ENCODE measurements at regions not wholly inside any gene's neighbourhood (a gene's known extent, or its start where the extent isn't known, plus 50 kb on each side); places are given as distances from the start of the nearest gene placed in this dataset.

DNA sequence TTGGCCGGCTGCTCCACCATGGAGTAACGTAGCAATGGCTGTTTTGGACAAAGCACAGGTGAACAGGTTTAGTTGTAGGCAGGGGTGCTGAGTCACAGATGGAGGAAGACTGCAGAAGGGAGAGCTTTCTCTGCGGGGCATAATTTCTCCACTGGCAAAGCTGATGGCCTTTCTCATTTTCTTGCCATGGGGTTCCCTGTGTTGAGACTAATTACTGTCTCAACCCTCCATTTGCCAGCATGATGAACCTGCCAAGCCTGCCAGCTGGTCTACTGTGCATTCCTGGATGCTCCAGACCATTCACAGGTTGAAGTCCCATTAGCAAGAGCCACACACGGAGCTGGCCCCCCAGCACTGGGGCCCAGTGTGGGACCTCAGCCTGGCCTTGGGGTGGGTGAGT is 202.4 kb downstream of the BARX2 start:
- Histone ChIP-seq H3K36me3 (no peaks in the 10 kb centered on the region), H3K27me3 (no peaks in the 10 kb centered on the region), H3K4me1 (no peaks in the 10 kb centered on the region), H3K9me3 (no peaks in the 10 kb centered on the region), H3K4me3 (no peak overlapping the region), H3K27ac (no peak overlapping the region)
- no peak for TF ChIP-seq CTCF (IDR thresholded peaks at IDR 0.05)
- no peak for DNase-seq (ENCODE audit: low spot score in 2 of 2)
- intact Hi-C loops (cut with DNase I): no loop called here

GRCh38 chr11:129580278-129580677 is 204.6 kb downstream of the BARX2 start:
- Histone ChIP-seq H3K4me3 (no peak overlapping the region), H3K27me3 (no peaks in the 10 kb centered on the region), H3K36me3 (no peaks in the 10 kb centered on the region), H3K9me3 (no peaks in the 10 kb centered on the region), H3K27ac (no peak overlapping the region), H3K4me1 (no peaks in the 10 kb centered on the region)
- DNase-seq (ENCODE audit: low spot score in 2 of 2): no peak
- intact Hi-C loops (cut with DNase I): no loop called here
- no peak for TF ChIP-seq CTCF (IDR thresholded peaks at IDR 0.05)

DNA sequence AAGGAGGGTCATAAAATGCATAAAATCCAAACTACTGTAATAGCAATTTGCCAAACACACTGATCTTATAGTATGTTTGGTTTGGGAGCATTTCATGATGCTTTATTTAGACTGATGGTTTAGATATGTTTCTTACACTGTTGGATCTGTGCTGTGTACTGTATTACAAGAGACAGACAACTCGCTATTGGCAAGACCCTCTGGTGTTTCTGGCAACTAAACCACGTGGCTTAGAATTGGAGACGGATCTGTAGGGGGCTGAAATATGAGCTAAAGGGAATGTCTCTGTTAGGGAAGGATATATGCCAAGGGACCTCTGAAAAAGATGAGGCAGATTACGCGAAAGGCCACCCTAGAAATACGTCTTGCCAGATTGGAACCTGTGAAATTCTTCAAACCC is 208.7 kb downstream of the BARX2 start:
- Histone ChIP-seq H3K9me3 (no peaks in the 10 kb centered on the region), H3K36me3 (no peaks in the 10 kb centered on the region), H3K4me1 (no peaks in the 10 kb centered on the region), H3K27me3 (no peaks in the 10 kb centered on the region), H3K27ac (no peak overlapping the region), H3K4me3 (no peak overlapping the region)
- no peak for DNase-seq (ENCODE audit: low spot score in 2 of 2)
- no peak for TF ChIP-seq CTCF (IDR thresholded peaks at IDR 0.05)
- intact Hi-C loops (cut with DNase I): no loop called here

GRCh38 chr11:129589190-129589860 is 213.7 kb downstream of the BARX2 start:
- Histone ChIP-seq H3K4me3 (no peak overlapping the region), H3K36me3 (no peaks in the 10 kb centered on the region), H3K27me3 (no peaks in the 10 kb centered on the region), H3K9me3 (no peaks in the 10 kb centered on the region), H3K4me1 (no peaks in the 10 kb centered on the region), H3K27ac (no peak overlapping the region)
- no peak for DNase-seq (ENCODE audit: low spot score in 2 of 2)
- TF ChIP-seq CTCF (IDR thresholded peaks at IDR 0.05): no peak
- intact Hi-C loops (cut with DNase I): no loop called here

DNA sequence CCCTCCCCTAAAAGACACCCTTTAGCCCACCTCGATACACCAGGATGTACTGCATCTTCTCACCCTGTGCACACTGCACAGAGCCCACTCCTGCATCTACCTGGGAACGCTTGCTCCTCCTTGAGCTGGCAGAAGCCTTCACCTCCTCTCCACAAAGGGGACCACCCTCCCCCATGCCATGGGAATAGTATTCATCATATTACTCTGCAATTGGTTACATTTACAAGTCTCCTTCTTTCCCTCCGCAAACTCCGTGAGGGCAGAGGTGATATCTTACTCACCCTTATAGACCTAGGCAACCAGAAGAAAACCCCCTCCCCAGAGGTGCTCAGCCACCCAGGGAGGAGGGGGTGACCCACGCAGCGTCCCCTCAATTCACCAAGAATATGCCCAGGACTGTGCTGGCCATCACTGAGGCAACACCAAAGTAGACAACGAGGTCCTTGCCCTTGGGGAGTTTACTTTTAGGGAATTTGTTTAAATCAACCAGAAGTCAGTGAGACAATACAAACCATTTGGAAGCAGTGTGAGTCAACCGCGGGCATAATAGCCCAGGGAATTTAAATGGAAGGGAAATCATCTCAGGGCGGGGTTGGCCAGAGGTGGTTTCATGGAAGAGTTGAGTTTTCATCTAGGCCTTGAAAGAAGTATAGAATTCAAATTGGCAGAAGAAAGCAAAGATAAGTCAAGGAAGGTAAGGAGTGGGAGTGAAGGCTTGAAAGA is 214.5 kb downstream of the BARX2 start:
- Histone ChIP-seq H3K27ac (no peak overlapping the region), H3K4me3 (no peak overlapping the region), H3K27me3 (no peaks in the 10 kb centered on the region), H3K4me1 (no peaks in the 10 kb centered on the region), H3K36me3 (no peaks in the 10 kb centered on the region), H3K9me3 (no peaks in the 10 kb centered on the region)
- no peak for DNase-seq (ENCODE audit: low spot score in 2 of 2)
- no peak for TF ChIP-seq CTCF (IDR thresholded peaks at IDR 0.05)
- intact Hi-C loops (cut with DNase I): no loop called here
